DOHH2 (cell line): ENCODE measurements at regions not wholly inside any gene's neighbourhood (a gene's known extent, or its start where the extent isn't known, plus 50 kb on each side); places are given as distances from the start of the nearest gene placed in this dataset.
"Not testable (repeated sequence)": the region's sequence is repeated elsewhere in the genome, so short reads cannot be mapped to it uniquely, and the experiment has no call there.

Source experiments
- H3F3A ChIP-seq: fragments of 200-600 bp; sonication (generic), shearing (Covaris generic); 2 replicates; pipeline ENCODE4 v1.6.0; 2016; ENCODE audit warnings: antibody characterized with exemption, mild to moderate bottlenecking; ENCODE audit not compliant: control insufficient read depth, insufficient read depth
- H3K27ac ChIP-seq: fragments of 200-600 bp; sonication (generic); 2 replicates; pipeline ENCODE4 v1.5.1; 2014; ENCODE audit warnings: low read depth, mild to moderate bottlenecking, low read length, moderate library complexity
- H3K27me3 ChIP-seq: fragments of 200-600 bp; sonication (generic); 2 replicates; pipeline ENCODE4 v1.6.1; 2014; ENCODE audit warnings: mild to moderate bottlenecking, low read length, mixed read lengths; ENCODE audit not compliant: control insufficient read depth
- H3K36me3 ChIP-seq: fragments of 200-600 bp; sonication (generic); 2 replicates; pipeline ENCODE4 v1.6.1; 2014; ENCODE audit warnings: mild to moderate bottlenecking, low read length, moderate library complexity, mixed read lengths; ENCODE audit not compliant: control insufficient read depth
- H3K4me1 ChIP-seq: fragments of 200-600 bp; sonication (generic); 2 replicates; pipeline ENCODE4 v1.6.1; 2014; ENCODE audit warnings: mild to moderate bottlenecking, low read length, mixed read lengths; ENCODE audit not compliant: control insufficient read depth
- H3K4me2 ChIP-seq: fragments of 200-600 bp; sonication (generic); 2 replicates; pipeline ENCODE4 v1.6.0; 2014; ENCODE audit warnings: mild to moderate bottlenecking, low read length, moderate library complexity
- H3K4me3 ChIP-seq: fragments of 200-600 bp; sonication (generic); 2 replicates; pipeline ENCODE4 v1.5.1; 2014; ENCODE audit warnings: mild to moderate bottlenecking, low read length, mixed read lengths
- H3K79me2 ChIP-seq: fragments of 200-600 bp; sonication (generic); 2 replicates; pipeline ENCODE4 v1.6.1; 2014; ENCODE audit warnings: mild to moderate bottlenecking, low read length, mixed read lengths; ENCODE audit not compliant: control insufficient read depth
- H3K9me2 ChIP-seq: fragments of 200-600 bp; sonication (generic); replicated peaks from 2 replicates; pipeline ENCODE4 v1.6.1; 2014; ENCODE audit warnings: mild to moderate bottlenecking, low read length, mixed read lengths; ENCODE audit not compliant: control insufficient read depth
- H3K9me3 ChIP-seq: fragments of 200-600 bp; sonication (generic); 2 replicates; pipeline ENCODE4 v1.6.1; 2014; ENCODE audit warnings: antibody characterized with exemption, low read length, mixed read lengths; ENCODE audit not compliant: control insufficient read depth, insufficient read depth
- H4K20me1 ChIP-seq: fragments of 200-600 bp; sonication (generic); 2 replicates; pipeline ENCODE4 v1.6.0; 2014; ENCODE audit warnings: low read depth, mild to moderate bottlenecking, antibody characterized with exemption, low read length, moderate library complexity; ENCODE audit not compliant: control insufficient read depth, insufficient read depth
- CTCF ChIP-seq: fragments of 200-600 bp; sonication (generic); IDR thresholded peaks from one replicate; pipeline ENCODE4 v1.5.1; 2014; ENCODE audit warnings: antibody characterized with exemption, mild to moderate bottlenecking, low read depth, low read length; ENCODE audit not compliant: poor library complexity, severe bottlenecking
- EZH2phosphoT487 ChIP-seq: fragments of 200-600 bp; sonication (generic); IDR thresholded peaks from 2 replicates; pipeline ENCODE4 v1.6.1; 2017; ENCODE audit warnings: borderline replicate concordance, mild to moderate bottlenecking, antibody characterized with exemption, low read length, moderate library complexity, mixed read lengths

- Histone ChIP-seq H3K27me3 (no peaks in the 10 kb centered on the region), H3K4me3 (no peak overlapping the region), H3K27ac (no peak overlapping the region), H3F3A (no peaks in the 10 kb centered on the region), H3K79me2 (no peaks in the 10 kb centered on the region), H3K4me2 (no peak overlapping the region), H3K36me3 (no peaks in the 10 kb centered on the region), H4K20me1 (no peaks in the 10 kb centered on the region), H3K9me3 (no peaks in the 10 kb centered on the region), H3K4me1 (no peaks in the 10 kb centered on the region), H3K9me2 (no peaks in the 10 kb centered on the region)
- TF ChIP-seq EZH2phosphoT487 (no peak), CTCF (no peak)
These were observed 380.0 kb upstream of the GJE1 start for GRCh38 chr6:141752677-141753076.

GRCh38 chr6:141746324-141746723, 386.4 kb upstream of the GJE1 start:
- H3K4me2 ChIP-seq, H3K9me2 ChIP-seq, H4K20me1 ChIP-seq, H3K36me3 ChIP-seq, H3K79me2 ChIP-seq, H3K27me3 ChIP-seq, H3K9me3 ChIP-seq, H3F3A ChIP-seq, H3K4me1 ChIP-seq, H3K4me3 ChIP-seq, H3K27ac ChIP-seq: not testable (repeated sequence)

GRCh38 chr6:141744971-141745370, 387.8 kb upstream of the GJE1 start:
- H3K27ac ChIP-seq: no peak overlapping the region
- no peaks in the 10 kb centered on the region for H3K9me2 ChIP-seq
- H3K36me3 ChIP-seq: no peaks in the 10 kb centered on the region
- no peak overlapping the region for H3K4me3 ChIP-seq
- no peak overlapping the region for H3K4me2 ChIP-seq
- H4K20me1 ChIP-seq: no peaks in the 10 kb centered on the region
- no peak for TF ChIP-seq CTCF
- TF ChIP-seq EZH2phosphoT487: no peak
- H3K9me3 ChIP-seq: 0 out of 2 replicates have a peak, but pooled peaks cover 3% of the 10 kb centered on the region
- H3K79me2 ChIP-seq: no peaks in the 10 kb centered on the region
- no peaks in the 10 kb centered on the region for H3F3A ChIP-seq
- no peaks in the 10 kb centered on the region for H3K4me1 ChIP-seq
- no peaks in the 10 kb centered on the region for H3K27me3 ChIP-seq

- Histone ChIP-seq H3K9me2 (no peaks in the 10 kb centered on the region), H3K36me3 (no peaks in the 10 kb centered on the region), H3K4me1 (no peaks in the 10 kb centered on the region), H4K20me1 (no peaks in the 10 kb centered on the region), H3K4me3 (no peak overlapping the region), H3K4me2 (no peak overlapping the region), H3K79me2 (no peaks in the 10 kb centered on the region), H3F3A (no peaks in the 10 kb centered on the region), H3K9me3 (0 out of 2 replicates have a peak, but pooled peaks cover 3% of the 10 kb centered on the region), H3K27me3 (no peaks in the 10 kb centered on the region), H3K27ac (no peak overlapping the region)
- TF ChIP-seq CTCF: no peak
- TF ChIP-seq EZH2phosphoT487: no peak
These were observed 388.4 kb upstream of the GJE1 start for GRCh38 chr6:141744194-141744925.
